C4-2B (cell line): ENCODE measurements at regions not wholly inside any gene's neighbourhood (a gene's known extent, or its start where the extent isn't known, plus 50 kb on each side); places are given as distances from the start of the nearest gene placed in this dataset.

Experiments used
- ZFX ChIP-seq: fragments of 450-650 bp; IDR thresholded peaks from 2 replicates; pipeline ENCODE4 v1.6.1; 2017
- TF ChIP-seq, protein P1 (sequence below): fragments of 450-650 bp; conservative IDR thresholded peaks from 2 replicates; pipeline ENCODE4 v1.5.1; 2017; ENCODE audit warnings: mild to moderate bottlenecking

DNA sequence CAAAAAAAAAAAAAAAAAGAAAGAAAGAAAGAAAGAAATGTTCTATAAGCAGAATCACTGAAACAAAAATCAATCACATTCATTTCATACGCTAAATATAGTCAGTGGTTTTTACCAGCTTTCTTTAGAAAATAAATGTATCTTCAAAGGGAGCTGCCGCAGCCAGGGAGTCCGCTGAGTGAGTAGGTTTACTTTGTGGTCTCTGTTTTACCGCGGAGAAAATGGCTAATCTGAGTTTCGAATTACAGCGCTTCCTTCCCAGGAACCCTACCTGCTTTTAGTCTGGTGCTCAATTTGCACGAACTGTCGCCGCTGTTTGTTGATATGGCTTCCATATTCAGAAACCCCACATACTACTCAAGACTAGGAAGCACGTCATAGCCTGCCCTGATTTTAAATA lies 102.4 kb downstream of the TFAP2A start:
- TF ChIP-seq, protein P1, sequence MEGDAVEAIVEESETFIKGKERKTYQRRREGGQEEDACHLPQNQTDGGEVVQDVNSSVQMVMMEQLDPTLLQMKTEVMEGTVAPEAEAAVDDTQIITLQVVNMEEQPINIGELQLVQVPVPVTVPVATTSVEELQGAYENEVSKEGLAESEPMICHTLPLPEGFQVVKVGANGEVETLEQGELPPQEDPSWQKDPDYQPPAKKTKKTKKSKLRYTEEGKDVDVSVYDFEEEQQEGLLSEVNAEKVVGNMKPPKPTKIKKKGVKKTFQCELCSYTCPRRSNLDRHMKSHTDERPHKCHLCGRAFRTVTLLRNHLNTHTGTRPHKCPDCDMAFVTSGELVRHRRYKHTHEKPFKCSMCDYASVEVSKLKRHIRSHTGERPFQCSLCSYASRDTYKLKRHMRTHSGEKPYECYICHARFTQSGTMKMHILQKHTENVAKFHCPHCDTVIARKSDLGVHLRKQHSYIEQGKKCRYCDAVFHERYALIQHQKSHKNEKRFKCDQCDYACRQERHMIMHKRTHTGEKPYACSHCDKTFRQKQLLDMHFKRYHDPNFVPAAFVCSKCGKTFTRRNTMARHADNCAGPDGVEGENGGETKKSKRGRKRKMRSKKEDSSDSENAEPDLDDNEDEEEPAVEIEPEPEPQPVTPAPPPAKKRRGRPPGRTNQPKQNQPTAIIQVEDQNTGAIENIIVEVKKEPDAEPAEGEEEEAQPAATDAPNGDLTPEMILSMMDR, result no peak
- TF ChIP-seq ZFX, result no peak
